SU-DHL-6 (cell line): ENCODE measurements at regions not wholly inside any gene's neighbourhood (a gene's known extent, or its start where the extent isn't known, plus 50 kb on each side); places are given as distances from the start of the nearest gene placed in this dataset.

Source experiments
- H2AFZ ChIP-seq: fragments of 200-600 bp; sonication (generic); 2 replicates; pipeline ENCODE4 v1.6.1; 2014; ENCODE audit warnings: low read depth, mild to moderate bottlenecking, moderate library complexity, mixed read lengths, antibody characterized with exemption, low read length; ENCODE audit not compliant: severe bottlenecking
- H3F3A ChIP-seq: fragments of 200-600 bp; shearing (Covaris generic); 2 replicates; pipeline ENCODE4 v1.6.0; 2016; ENCODE audit warnings: antibody characterized with exemption, mild to moderate bottlenecking; ENCODE audit not compliant: insufficient read depth
- H3K27ac ChIP-seq: fragments of 200-600 bp; sonication (generic); 2 replicates; pipeline ENCODE4 v1.5.1; 2016; ENCODE audit warnings: low read depth, mild to moderate bottlenecking, low read length, moderate library complexity, mixed read lengths
- H3K27me3 ChIP-seq: fragments of 200-600 bp; sonication (generic), shearing (Covaris generic); 2 replicates; pipeline ENCODE4 v1.6.0; 2014; ENCODE audit warnings: mild to moderate bottlenecking, low read length
- H3K36me3 ChIP-seq: fragments of 200-600 bp; sonication (generic); 2 replicates; pipeline ENCODE4 v1.6.1; 2014; ENCODE audit warnings: mild to moderate bottlenecking, low read length, mixed read lengths
- H3K4me2 ChIP-seq: fragments of 300-600, 200-600 bp; shearing (Covaris generic), sonication (generic); 2 replicates; pipeline ENCODE4 v1.6.0; 2014; ENCODE audit warnings: low read length, low read depth, mild to moderate bottlenecking; ENCODE audit not compliant: poor library complexity, severe bottlenecking
- H3K4me3 ChIP-seq: fragments of 200-600 bp; sonication (generic); 2 replicates; pipeline ENCODE4 v1.5.1; 2014; ENCODE audit warnings: antibody characterized with exemption, low read length, mild to moderate bottlenecking, mixed read lengths; ENCODE audit not compliant: insufficient read depth, poor library complexity, severe bottlenecking
- H3K79me2 ChIP-seq: fragments of 200-600 bp; sonication (generic); 2 replicates; pipeline ENCODE4 v1.6.1; 2014; ENCODE audit warnings: mild to moderate bottlenecking, low read length, moderate library complexity; ENCODE audit not compliant: insufficient read depth
- H3K9ac ChIP-seq: fragments of 200-600 bp; sonication (generic); 2 replicates; pipeline ENCODE4 v1.7.0; 2014; ENCODE audit warnings: mild to moderate bottlenecking, low read length
- H3K9me2 ChIP-seq: fragments of 200-600 bp; sonication (generic); replicated peaks from 2 replicates; pipeline ENCODE4 v1.6.1; 2014; ENCODE audit warnings: low read length; ENCODE audit not compliant: insufficient read depth
- H3K9me3 ChIP-seq: fragments of 200-600 bp; sonication (generic); 2 replicates; pipeline ENCODE4 v1.6.1; 2014; ENCODE audit warnings: low read length, mixed read lengths; ENCODE audit not compliant: insufficient read depth
- H4K20me1 ChIP-seq: fragments of 200-600 bp; sonication (generic); 2 replicates; pipeline ENCODE4 v1.6.1; 2014; ENCODE audit warnings: low read depth, mild to moderate bottlenecking, antibody characterized with exemption, low read length, moderate library complexity, mixed read lengths
- CTCF ChIP-seq: fragments of 200-600 bp; sonication (generic); IDR thresholded peaks from one replicate; pipeline ENCODE4 v1.5.1; 2017; ENCODE audit warnings: antibody characterized with exemption, mild to moderate bottlenecking, low read length, moderate library complexity; ENCODE audit not compliant: insufficient read depth, poor library complexity, severe bottlenecking
- EZH2phosphoT487 ChIP-seq: fragments of 200-600 bp; sonication (generic), shearing (Covaris generic); conservative IDR thresholded peaks from 2 replicates; pipeline ENCODE4 v1.6.1; 2018; ENCODE audit warnings: mild to moderate bottlenecking, antibody characterized with exemption, low read length, moderate library complexity, mixed read lengths

GRCh38 chr1:117809764-117810163, 119.7 kb downstream of the GDAP2 start:
- H2AFZ ChIP-seq: no peak overlapping the region
- H3K27me3 ChIP-seq: no peaks in the 10 kb centered on the region
- H3F3A ChIP-seq: no peaks in the 10 kb centered on the region
- H3K79me2 ChIP-seq: no peaks in the 10 kb centered on the region
- H3K9me3 ChIP-seq: no peaks in the 10 kb centered on the region
- H4K20me1 ChIP-seq: no peaks in the 10 kb centered on the region
- no peak overlapping the region for H3K4me3 ChIP-seq
- no peak for TF ChIP-seq CTCF
- no peak for TF ChIP-seq EZH2phosphoT487
- H3K9me2 ChIP-seq: no peaks in the 10 kb centered on the region
- H3K27ac ChIP-seq: no peak overlapping the region
- H3K4me2 ChIP-seq: no peak overlapping the region
- no peaks in the 10 kb centered on the region for H3K36me3 ChIP-seq
- no peak overlapping the region for H3K9ac ChIP-seq

GRCh38 chr1:117810553-117810952, 118.9 kb downstream of the GDAP2 start:
- Histone ChIP-seq H3K79me2 (no peaks in the 10 kb centered on the region), H3K9ac (no peak overlapping the region), H3K27me3 (no peaks in the 10 kb centered on the region), H3K27ac (no peak overlapping the region), H3K9me2 (no peaks in the 10 kb centered on the region), H4K20me1 (no peaks in the 10 kb centered on the region), H3F3A (no peaks in the 10 kb centered on the region), H3K36me3 (no peaks in the 10 kb centered on the region), H3K4me3 (no peak overlapping the region), H3K9me3 (no peaks in the 10 kb centered on the region), H2AFZ (no peak overlapping the region), H3K4me2 (no peak overlapping the region)
- no peak for TF ChIP-seq CTCF
- TF ChIP-seq EZH2phosphoT487: no peak

- H3K4me2 ChIP-seq: no peak overlapping the region
- H3K9me2 ChIP-seq: no peaks in the 10 kb centered on the region
- H3K27ac ChIP-seq: no peak overlapping the region
- H3K79me2 ChIP-seq: no peaks in the 10 kb centered on the region
- H3K36me3 ChIP-seq: no peaks in the 10 kb centered on the region
- H3F3A ChIP-seq: no peaks in the 10 kb centered on the region
- no peaks in the 10 kb centered on the region for H4K20me1 ChIP-seq
- no peak overlapping the region for H3K9ac ChIP-seq
- no peak overlapping the region for H2AFZ ChIP-seq
- H3K27me3 ChIP-seq: no peaks in the 10 kb centered on the region
- TF ChIP-seq CTCF (no peak), EZH2phosphoT487 (no peak)
- no peak overlapping the region for H3K4me3 ChIP-seq
- H3K9me3 ChIP-seq: no peaks in the 10 kb centered on the region
Measured at GRCh38 chr1:117812869-117813511, 116.4 kb downstream of the GDAP2 start.
